HepG2 (cell line): ENCODE measurements at regions not wholly inside any gene's neighbourhood (a gene's known extent, or its start where the extent isn't known, plus 50 kb on each side); places are given as distances from the start of the nearest gene placed in this dataset.

Experiments
- ATAC-seq: fragments of 200-7000 bp; cut with Tn5 transposase; 3 replicates; pipeline ENCODE4 v1.9.1; 2020; ENCODE audit warnings: mild to moderate bottlenecking, moderate library complexity
- BruUV-seq: library from RNA; stranded (reverse); fragments of 400-500 nt; replicated peaks from 2 replicates; lab custom pipeline; 2021; lab: Mats Ljungman, UMichigan
- CTCF ChIA-PET: fragments of 300-600 bp; formaldehyde crosslinking; extraction: SDS; loops from one replicate; lab custom pipeline; 2021; ENCODE audit warnings: low total read pairs, inconsistent platforms, low intra/inter-chr PET ratio; lab: Yijun Ruan, JAX
- POLR2A ChIA-PET: fragments of 350-600 bp; sonication (Branson Sonifier 250); formaldehyde crosslinking; loops from one replicate; lab custom pipeline; 2020; ENCODE audit warnings: antibody characterized with exemption, inconsistent platforms; lab: Yijun Ruan, JAX
- DNase-seq: peaks from one replicate; pipeline ENCODE4 v3.0.0-alpha.2; 2015; ENCODE audit warnings: low spot score
- FAIRE-seq: peaks from 3 replicates; lab custom pipeline; 2011; peaks lifted over from hg19 to GRCh38; lab: Jason Lieb, UNC
- H2AFZ ChIP-seq: one replicate; pipeline ENCODE4 v1.6.1; 2011; ENCODE audit warnings: low read length, inconsistent platforms
- H3K27ac ChIP-seq: fragments of 300-600 bp; 3 replicates; pipeline ENCODE4 v1.8.0; 2011; ENCODE audit warnings: mixed run types, mild to moderate bottlenecking, mixed read lengths, low read length, inconsistent platforms; ENCODE audit not compliant: insufficient read depth; ENCODE audit errors: extremely low read length
- H3K27me3 ChIP-seq, 2 experiments: fragments of 200-600 bp in 1 of 2; 2 replicates in 1 of 2; 3 replicates in 1 of 2; pipeline versions ENCODE4 v1.6.0 to v1.8.0; 2011; ENCODE audit warnings: low read length in 2 of 2, mild to moderate bottlenecking in 2 of 2, moderate library complexity in 2 of 2, inconsistent platforms in 1 of 2; ENCODE audit not compliant: insufficient read depth in 2 of 2, control insufficient read depth in 1 of 2
- H3K36me3 ChIP-seq, 2 experiments: fragments of 200-600 bp in 1 of 2; replicated peaks in 1 of 2; 2 replicates in 1 of 2; 3 replicates in 1 of 2; pipeline versions ENCODE4 v1.5.1 to v1.8.0; 2011; ENCODE audit warnings: low read length in 2 of 2, inconsistent platforms in 1 of 2; ENCODE audit not compliant: insufficient read depth in 2 of 2, control insufficient read depth in 1 of 2
- H3K4me1 ChIP-seq: 2 replicates; pipeline ENCODE4 v1.5.1; 2012; ENCODE audit warnings: low read length, inconsistent platforms; ENCODE audit not compliant: insufficient read depth
- H3K4me2 ChIP-seq: 2 replicates; pipeline ENCODE4 v1.6.0; 2011; ENCODE audit warnings: low read depth, low read length, inconsistent platforms
- H3K4me3 ChIP-seq, 3 experiments: fragments of 200-600 bp in 1 of 3; sonication (generic), shearing (Covaris generic) in 1 of 3; replicated peaks in 1 of 3; 2 replicates each; pipeline ENCODE4 v1.5.1; 2011 to 2016; ENCODE audit warnings: low read length in 3 of 3, inconsistent platforms in 2 of 3, low read depth in 2 of 3, mild to moderate bottlenecking in 2 of 3, control low read depth in 1 of 3, mixed read lengths in 1 of 3; ENCODE audit not compliant: insufficient read depth in 1 of 3
- H3K79me2 ChIP-seq: one replicate; pipeline ENCODE4 v1.6.1; 2011; ENCODE audit warnings: low read length, inconsistent platforms; ENCODE audit not compliant: insufficient read depth
- H3K9ac ChIP-seq: 2 replicates; pipeline ENCODE4 v1.6.0; 2011; ENCODE audit warnings: mild to moderate bottlenecking, low read depth, low read length, inconsistent platforms; ENCODE audit not compliant: insufficient read depth
- H3K9me3 ChIP-seq: 2 replicates; pipeline ENCODE4 v1.5.1; 2012; ENCODE audit warnings: mild to moderate bottlenecking, low read length
- H4K20me1 ChIP-seq: 2 replicates; pipeline ENCODE4 v1.6.0; 2011; ENCODE audit warnings: inconsistent platforms, mild to moderate bottlenecking, low read length, moderate library complexity; ENCODE audit not compliant: insufficient read depth
- ZFP36L1 ChIP-seq: sonication (generic); formaldehyde crosslinking; IDR thresholded peaks from 2 replicates; pipeline ENCODE4 v1.8.0; 2022; ENCODE audit warnings: mild to moderate bottlenecking, missing genetic modification reagents, moderate library complexity
- ZSCAN9 ChIP-seq: IDR thresholded peaks from 2 replicates; pipeline ENCODE4 v1.6.1; 2016; ENCODE audit warnings: borderline replicate concordance
- WGBS: methylation state at CpG from one replicate; pipeline ENCODE4 v1.1.6; 2017; ENCODE audit warnings: low lambda C conversion rate; 5-methylcytosine and 5-hydroxymethylcytosine counted together
- in situ Hi-C: cut with HindIII; loops from 2 replicates; pipeline ENCODE4 v1.10.0; 2017; ENCODE audit warnings: low pct_unique_long_range_greater_than_20kb; ENCODE audit not compliant: extremely low pct_ligation_motif_present
- intact Hi-C: fragments of 100-400 bp; cut with micrococcal nuclease; formaldehyde crosslinking; loops from one replicate; pipeline ENCODE4 v1.10.0; 2022; ENCODE audit not compliant: unreplicated experiment
- TF ChIP-seq, protein P1 (sequence below): sonication (generic); formaldehyde crosslinking; IDR thresholded peaks from 2 replicates; pipeline ENCODE4 v1.4.0; 2020; ENCODE audit warnings: missing genetic modification reagents
- TF ChIP-seq, protein P2 (sequence below): sonication (generic); formaldehyde crosslinking; conservative IDR thresholded peaks from 2 replicates; pipeline ENCODE4 v1.4.0; 2020; ENCODE audit warnings: missing genetic modification reagents

DNA sequence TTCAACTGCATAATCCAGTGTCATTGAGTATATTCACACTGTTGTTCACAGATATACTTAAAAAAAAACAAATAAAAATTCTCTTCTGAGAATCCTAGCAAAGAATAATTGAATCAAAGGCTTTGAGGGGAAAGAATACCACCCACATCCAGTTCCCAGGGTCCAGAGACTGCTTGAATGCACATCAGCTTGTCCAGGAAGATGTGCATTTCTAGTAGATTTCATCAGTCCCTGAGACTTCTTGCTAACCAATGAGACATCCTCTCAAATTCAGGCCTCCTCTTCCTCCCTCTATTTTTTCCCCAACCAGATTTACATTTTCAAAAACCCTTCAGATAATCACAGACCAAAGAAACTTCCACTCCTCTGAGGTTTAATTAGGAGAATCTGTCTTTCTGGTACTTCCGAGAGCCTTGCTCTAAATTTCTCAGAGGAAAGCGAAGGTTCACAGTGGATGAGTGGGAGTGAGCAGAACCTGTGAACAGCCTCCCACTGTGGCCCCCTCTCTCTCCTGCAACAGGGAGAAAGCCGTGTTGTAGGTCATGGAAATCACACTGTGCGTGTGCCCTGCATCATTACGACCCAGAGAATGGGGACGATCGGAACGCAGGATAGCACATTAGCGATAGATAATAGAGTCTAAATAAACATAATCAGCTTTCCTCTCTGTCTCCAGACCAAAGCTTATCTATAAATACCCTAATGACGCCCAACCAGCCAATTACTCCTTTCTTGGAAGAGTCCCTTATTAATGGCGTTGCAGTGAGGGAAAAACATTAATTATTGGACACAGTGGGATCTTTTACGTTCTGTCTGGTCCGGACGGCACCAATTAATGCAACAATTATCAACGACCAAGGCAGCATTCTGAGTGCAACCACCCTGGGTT lies 212.5 kb downstream of the EMX2 start:
- no peak overlapping the region for H3K27ac ChIP-seq
- H3K4me3 ChIP-seq: no peak overlapping the region
- 39% methylated on average over 15 of the region's 15 CpGs for WGBS
- H3K9me3 ChIP-seq: no peaks in the 10 kb centered on the region
- H4K20me1 ChIP-seq: no peaks in the 10 kb centered on the region
- no peaks in the 10 kb centered on the region for H3K4me1 ChIP-seq
- H3K9ac ChIP-seq: no peak overlapping the region
- no peaks in the 10 kb centered on the region for H3K79me2 ChIP-seq
- no TSS peak for BruUV-seq
- H3K27me3 ChIP-seq: no peaks in the 10 kb centered on the region; a peak in 2 of 5 replicates
- H3K4me2 ChIP-seq: no peak overlapping the region
- ChIA-PET CTCF (no interaction called here), POLR2A (no interaction called here)
- FAIRE-seq (no peak), ATAC-seq (no peak)
- no peaks in the 10 kb centered on the region for H3K36me3 ChIP-seq
- intact Hi-C loops: no loop called here
- TF ChIP-seq ZSCAN9: no peak
- TF ChIP-seq, all 625 proteins: peak for 0
- H2AFZ ChIP-seq: no peak overlapping the region
- in situ Hi-C loops: no loop called here
- no peak for DNase-seq

DNA sequence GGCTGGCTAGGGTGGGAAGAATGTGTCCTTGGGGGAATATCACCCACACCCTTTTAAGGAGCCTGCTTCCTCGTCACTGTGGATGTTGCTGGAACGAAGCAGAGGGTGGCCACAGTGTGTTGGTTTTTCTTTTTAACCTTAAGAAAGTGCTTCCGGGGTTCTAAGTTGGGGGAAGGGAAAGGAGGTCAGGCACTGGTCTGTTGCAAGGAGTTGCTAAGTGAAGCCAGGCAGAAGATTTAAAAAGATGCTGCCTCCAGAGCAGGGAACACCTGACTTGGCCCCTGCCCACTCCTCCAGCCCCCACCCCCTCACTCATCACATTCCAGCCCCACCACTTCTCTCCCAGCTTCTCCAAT lies 213.1 kb downstream of the EMX2 start:
- Histone ChIP-seq H3K36me3 (no peaks in the 10 kb centered on the region), H3K4me2 (no peak overlapping the region), H3K79me2 (no peaks in the 10 kb centered on the region), H3K4me3 (no peak overlapping the region), H3K27ac (no peak overlapping the region), H4K20me1 (no peaks in the 10 kb centered on the region), H3K4me1 (no peaks in the 10 kb centered on the region), H3K9ac (no peak overlapping the region), H3K9me3 (no peaks in the 10 kb centered on the region), H2AFZ (no peak overlapping the region), H3K27me3 (peaks cover 0 to 5% of the 10 kb centered on the region in 2 experiments; a peak in 2 of 5 replicates)
- ChIA-PET CTCF (no interaction called here), POLR2A (no interaction called here)
- intact Hi-C loops: no loop called here
- 0% methylated on average over 3 of the region's 3 CpGs for WGBS
- no TSS peak for BruUV-seq
- FAIRE-seq (no peak), DNase-seq (no peak), ATAC-seq (no peak)
- in situ Hi-C loops: no loop called here
- TF ChIP-seq, protein P1, sequence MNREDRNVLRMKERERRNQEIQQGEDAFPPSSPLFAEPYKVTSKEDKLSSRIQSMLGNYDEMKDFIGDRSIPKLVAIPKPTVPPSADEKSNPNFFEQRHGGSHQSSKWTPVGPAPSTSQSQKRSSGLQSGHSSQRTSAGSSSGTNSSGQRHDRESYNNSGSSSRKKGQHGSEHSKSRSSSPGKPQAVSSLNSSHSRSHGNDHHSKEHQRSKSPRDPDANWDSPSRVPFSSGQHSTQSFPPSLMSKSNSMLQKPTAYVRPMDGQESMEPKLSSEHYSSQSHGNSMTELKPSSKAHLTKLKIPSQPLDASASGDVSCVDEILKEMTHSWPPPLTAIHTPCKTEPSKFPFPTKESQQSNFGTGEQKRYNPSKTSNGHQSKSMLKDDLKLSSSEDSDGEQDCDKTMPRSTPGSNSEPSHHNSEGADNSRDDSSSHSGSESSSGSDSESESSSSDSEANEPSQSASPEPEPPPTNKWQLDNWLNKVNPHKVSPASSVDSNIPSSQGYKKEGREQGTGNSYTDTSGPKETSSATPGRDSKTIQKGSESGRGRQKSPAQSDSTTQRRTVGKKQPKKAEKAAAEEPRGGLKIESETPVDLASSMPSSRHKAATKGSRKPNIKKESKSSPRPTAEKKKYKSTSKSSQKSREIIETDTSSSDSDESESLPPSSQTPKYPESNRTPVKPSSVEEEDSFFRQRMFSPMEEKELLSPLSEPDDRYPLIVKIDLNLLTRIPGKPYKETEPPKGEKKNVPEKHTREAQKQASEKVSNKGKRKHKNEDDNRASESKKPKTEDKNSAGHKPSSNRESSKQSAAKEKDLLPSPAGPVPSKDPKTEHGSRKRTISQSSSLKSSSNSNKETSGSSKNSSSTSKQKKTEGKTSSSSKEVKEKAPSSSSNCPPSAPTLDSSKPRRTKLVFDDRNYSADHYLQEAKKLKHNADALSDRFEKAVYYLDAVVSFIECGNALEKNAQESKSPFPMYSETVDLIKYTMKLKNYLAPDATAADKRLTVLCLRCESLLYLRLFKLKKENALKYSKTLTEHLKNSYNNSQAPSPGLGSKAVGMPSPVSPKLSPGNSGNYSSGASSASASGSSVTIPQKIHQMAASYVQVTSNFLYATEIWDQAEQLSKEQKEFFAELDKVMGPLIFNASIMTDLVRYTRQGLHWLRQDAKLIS (CRISPR knock-in tag): no peak
- no peak for TF ChIP-seq ZFP36L1
- TF ChIP-seq, protein P2, sequence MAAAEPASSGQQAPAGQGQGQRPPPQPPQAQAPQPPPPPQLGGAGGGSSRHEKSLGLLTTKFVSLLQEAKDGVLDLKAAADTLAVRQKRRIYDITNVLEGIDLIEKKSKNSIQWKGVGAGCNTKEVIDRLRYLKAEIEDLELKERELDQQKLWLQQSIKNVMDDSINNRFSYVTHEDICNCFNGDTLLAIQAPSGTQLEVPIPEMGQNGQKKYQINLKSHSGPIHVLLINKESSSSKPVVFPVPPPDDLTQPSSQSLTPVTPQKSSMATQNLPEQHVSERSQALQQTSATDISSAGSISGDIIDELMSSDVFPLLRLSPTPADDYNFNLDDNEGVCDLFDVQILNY (CRISPR knock-in tag): no peak
